HG02798 (cell line): ENCODE measurements at regions not wholly inside any gene's neighbourhood (a gene's known extent, or its start where the extent isn't known, plus 50 kb on each side); places are given as distances from the start of the nearest gene placed in this dataset.
"Not testable (repeated sequence)": the region's sequence is repeated elsewhere in the genome, so short reads cannot be mapped to it uniquely, and the experiment has no call there.

Experiments
- ATAC-seq: cut with Tn5 transposase; IDR thresholded peaks from one replicate; pipeline ENCODE4 v1.9.1; 2021; ENCODE audit warnings: mild to moderate bottlenecking; ENCODE audit not compliant: unreplicated experiment, poor library complexity

DNA sequence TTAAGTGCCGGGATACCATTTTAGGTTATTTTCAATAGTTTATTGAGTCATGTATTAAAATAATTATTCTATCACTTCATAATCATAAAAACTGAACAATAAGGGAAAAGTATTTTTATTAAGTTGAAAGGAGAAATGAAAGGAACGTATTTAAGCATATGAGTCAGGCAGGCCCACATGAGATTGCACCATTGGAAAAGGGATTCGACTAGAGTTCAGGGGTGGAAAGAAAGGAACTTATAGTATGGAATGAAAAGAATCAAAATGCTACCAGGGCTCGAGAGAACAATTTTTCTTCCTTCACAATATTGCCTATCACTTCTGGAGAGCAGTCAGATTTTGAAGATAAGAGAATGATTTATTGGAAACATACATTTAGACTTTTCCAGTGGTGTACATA lies 516.5 kb upstream of the NETO1 start:
- ATAC-seq = no peak

DNA sequence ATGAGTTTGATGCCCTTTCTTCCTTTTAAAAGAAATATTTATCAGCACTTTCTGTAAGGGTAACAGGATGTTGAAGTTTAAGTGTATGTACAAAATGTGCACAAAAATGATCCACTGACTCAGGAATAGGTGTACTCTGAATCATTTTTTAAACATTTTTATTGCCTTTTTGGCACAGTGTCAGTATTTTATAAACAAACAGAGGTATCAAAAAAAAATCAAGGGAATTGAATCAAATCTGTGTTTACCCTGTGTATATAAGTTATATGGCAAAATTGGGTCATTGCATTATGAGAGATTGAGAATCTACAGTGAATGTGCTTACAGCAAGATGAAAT lies 513.9 kb upstream of the NETO1 start:
- no peak for ATAC-seq

DNA sequence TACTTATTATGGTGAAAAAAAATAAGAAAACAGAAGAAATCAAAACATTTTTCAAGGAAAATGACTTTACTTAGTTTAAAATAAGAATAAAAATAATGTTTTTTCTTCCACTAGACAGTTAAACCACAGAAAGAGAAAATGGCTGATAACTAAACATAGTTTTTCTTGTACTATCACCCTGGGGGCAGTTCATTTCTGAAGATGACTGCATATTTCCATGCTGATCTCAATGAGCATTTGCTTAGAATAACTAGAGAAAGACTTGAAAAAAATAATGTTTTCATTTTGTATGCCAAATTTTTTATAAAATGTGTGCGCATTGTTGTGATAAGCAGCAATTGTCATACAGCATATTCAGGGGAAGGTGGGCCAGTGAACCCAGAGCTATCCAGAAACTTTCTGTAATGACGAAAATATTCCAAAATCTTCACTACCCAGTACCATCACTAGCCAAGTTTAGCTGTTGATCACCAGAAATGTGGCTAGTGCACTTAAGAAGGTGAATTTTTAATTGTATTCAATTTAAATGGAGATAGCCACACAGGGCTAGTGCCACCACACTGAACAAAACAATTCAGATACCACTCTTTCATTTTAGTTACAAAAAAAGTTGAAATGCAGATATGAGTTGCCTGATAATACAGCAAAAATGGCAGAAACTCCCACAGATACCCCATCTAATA lies 513.4 kb upstream of the NETO1 start:
- ATAC-seq = no peak

DNA sequence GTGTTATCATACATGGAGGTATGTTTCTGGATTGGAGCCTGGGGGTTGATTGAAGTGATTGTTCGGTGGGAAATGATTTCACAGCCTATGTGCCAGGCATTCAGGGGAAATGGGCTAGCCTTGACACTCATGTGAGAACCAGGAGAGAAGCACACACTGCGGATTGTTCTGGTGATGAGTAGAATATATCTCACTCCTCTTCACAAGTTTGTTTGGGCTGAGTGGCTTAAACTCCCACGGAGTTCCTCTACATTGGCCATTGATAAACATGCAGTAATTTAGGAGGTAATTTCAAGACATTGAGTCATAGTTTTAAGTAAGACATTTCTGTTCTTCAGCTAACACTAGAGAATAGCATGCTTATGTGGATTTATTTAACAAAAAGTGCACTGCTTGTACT lies 498.9 kb upstream of the NETO1 start:
- ATAC-seq = no peak

DNA sequence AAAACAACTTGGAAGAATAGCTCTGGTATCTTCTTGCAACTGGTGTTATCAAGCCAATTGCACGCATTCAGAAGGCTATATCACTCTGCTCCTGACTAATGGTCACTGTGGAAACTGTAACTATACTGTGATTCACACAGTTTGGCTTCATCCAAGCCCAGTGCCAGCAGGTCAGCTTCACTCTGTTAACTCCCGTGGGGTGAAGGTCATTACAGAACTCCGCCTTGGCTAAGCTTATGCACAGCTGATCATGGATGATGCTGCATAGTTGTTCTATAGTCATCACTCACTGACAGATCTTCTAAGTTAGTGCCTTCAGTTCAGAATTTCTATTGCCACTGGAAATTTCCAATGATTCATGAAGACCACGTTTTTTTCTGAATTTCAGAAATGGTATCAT lies 497.2 kb upstream of the NETO1 start:
- no peak for ATAC-seq

DNA sequence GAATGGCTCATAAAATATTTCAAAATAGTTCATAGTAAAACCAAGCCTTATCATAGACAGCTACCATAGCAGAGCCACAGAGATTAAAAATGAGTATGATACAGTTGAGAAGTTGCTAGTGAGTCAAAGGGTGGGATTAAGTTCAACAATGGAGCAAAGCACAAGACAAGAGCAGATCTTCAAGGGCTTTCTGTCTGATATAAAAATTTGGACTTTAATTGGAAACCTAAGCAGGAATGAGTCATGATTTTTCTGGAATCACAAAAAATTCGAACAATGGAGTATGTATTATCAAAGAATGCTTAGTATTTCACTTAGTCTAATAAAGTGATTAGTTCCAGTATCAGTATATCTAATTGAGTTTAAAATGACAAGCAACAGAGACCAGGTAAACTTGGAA lies 487.3 kb upstream of the NETO1 start:
- no peak for ATAC-seq

DNA sequence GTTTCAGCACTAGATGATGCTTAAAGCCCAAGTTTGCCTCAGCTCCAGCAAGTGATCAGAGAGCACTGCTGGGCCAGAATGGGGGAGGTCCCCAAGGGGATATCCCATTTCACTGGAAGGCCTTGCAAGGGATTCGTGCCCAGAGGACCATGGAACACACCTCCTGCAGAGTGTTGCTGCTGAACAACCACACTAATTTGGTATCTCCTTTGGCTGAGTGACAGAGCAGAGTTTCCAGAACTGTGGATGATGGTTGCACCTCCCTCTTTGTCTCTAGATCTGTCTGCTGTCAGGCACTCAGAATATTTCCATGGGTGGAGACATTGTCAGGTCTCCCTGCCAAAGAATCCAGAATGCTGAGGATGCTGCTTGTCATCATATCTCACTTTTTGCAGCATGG lies 484.8 kb upstream of the NETO1 start:
- no peak for ATAC-seq

DNA sequence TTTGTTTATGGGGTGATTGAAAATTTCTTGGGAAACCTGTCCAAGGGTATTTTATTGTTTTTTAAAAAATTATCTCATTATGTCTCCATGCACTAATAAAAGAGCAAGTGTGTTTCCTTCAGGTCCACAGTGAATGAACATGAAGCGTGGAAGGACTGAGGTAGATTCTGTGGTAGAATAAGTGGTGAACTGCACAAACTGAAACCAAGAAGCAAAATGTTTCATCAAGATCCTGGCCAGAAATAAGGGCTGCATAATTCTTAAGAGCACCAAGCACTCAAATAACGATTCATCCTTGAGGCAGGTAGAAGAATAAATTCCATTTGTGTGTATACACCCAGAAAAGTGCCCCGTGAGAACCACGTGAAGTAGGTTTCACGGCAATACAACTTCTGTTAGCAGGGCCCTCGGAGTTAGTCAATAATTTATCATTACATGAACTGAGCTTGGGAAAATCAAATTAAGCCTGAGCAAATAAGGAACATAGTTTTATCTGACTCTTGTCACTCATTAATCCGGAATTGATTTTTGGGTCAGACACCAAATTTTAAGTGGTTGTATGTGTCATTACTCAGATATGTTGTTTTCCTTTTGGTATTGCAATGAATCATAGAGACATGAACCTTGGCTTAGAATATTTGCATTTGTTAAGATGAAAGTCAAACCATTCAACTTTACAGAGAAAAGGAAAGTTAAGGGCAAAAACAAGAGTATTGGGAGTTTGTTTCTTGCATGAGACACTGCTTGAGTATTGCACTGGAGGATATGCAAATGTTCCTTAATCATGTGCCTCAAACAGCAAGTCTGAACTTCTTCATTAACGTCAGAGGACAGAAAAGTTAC lies 472.6 kb upstream of the NETO1 start:
- ATAC-seq = no peak

DNA sequence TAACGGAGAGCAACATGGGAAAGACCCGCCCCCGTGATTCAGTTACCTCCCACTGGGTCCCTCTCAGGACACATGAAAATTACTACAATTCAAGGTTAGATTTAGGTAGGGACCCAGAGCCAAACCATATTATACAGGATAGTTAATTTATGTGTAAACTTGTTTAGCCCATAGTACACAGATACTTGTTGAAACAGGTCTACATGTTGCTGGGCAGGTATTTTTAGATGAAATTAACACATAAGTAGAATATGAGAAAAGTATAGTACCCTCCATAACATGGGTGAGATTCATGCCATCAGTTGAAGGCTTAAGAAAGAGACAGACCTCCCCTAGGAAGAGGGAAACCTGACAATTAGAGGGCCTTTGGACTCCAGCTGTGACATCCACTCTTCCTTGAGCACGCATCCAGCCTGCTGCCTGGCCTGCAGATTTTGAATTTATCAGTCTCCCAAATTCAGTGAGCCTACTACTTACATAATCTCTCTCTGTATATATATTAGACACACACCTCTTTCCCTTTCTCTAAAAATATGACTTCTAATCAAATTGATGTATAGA lies 463.5 kb upstream of the NETO1 start:
- ATAC-seq = no peak

DNA sequence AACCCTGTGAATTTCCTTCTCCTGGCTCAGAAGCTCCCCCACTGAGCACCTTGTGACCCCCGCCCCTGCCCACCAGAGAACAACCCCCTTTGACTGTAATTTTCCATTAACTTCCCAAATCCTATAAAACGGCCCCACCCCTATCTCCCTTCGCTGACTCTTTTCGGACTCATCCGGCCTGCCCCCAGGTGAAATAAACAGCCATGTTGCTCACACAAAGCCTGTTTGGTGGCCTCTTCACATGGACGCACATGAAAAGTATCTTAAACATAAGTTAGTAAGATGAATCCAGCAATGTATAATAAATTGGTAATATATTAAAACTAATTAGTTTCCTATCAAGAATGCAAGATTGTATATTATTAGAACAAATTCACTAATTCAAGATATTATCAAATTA lies 462.3 kb upstream of the NETO1 start:
- not testable (repeated sequence) for ATAC-seq

DNA sequence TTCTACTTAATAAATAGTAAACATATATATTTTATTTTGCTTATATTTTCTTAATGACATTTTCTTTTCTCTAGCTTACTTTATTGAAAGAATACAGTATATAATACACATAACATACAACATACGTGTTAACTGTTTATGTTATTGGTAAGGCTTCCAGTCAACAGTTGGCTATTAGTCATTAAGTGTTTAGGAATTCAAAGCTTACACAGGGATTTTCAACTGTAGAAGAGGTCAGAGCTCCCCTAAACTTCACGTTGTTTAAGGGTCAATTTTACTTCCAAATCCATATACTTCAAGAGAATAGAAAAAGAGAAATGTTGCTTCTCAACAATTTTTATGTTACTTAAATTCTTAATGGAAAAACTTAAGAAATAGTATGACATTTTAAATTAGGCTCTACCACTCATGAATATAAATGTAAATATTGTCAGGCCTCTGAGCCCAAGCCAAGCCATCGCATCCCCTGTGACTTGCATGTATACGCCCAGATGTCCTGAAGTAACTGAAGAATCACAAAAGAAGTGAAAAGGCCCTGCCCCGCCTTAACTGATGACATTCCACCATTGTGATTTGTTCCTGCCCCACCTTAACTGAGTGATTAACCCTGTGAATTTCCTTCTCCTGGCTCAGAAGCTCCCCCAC lies 456.5 kb upstream of the NETO1 start:
- not testable (repeated sequence) for ATAC-seq

DNA sequence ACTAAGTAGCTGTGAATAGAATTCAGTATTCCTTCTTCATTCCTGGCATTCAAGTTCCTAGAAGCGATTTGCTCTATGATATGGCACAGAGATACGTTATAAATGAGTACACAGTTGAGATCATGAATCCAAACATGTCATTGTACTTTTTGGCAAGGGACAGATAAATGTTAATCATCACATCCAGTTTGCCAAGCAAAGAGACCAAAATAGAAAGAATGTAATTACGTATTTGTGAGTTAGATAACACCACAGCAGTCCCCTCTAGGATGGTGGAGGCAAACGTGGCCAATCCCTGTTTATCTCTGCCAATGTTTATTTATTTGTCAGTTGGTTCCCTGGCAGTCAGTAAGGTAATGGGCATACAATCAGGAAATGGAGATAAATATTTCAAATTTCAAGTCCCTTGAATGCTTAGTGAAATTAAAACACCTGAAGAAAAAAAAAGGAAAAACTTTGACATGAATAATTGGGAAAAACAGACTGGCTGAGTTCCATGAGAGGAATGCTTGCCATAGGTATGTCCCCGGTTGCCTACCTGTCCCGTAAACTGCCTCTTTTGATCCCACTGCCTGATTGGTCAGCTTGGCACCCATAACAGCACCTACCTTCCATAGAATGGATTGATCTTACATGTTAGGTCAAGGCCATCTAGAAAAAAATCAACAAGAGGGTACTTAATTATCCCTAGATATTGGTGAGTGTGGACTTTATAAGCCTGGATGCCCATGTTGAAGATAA lies 451.1 kb upstream of the NETO1 start:
- no peak for ATAC-seq

DNA sequence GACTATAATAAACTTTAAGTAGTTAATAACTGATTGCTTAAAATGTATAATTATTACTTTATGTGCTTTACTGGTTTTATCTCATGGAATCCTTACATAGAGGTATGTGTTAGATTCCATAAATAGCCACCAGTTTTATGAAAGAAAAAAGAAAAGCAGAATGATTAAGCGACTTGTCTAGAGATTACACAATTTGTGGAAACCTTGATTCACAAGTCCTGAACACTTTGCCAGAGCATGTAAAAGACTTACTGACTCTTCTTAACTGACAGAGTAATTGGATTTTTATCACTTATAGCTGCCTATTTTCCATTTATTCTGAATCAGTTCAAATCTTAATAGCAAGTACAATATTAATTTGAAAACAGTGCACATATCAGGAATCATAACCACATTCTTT lies 448.7 kb upstream of the NETO1 start:
- no peak for ATAC-seq

DNA sequence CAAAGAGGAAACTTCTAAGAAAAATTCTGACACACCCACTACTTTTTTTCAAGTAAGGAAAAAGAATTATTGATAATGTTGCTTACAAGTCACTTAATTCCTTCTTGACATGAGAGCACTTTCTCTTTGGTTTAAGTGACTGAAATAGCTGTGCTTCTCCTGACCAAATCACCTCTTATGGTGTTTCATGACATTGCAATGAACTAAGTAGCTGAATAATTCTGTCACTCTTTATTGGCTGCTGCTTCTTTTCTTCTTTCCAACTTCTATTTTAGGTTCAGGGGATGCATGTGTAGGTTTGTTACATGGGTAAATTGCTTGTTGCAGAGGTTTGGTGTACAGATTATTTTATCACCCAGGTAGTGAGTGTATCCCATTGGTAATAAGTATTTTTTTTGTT lies 447.6 kb upstream of the NETO1 start:
- ATAC-seq = no peak

DNA sequence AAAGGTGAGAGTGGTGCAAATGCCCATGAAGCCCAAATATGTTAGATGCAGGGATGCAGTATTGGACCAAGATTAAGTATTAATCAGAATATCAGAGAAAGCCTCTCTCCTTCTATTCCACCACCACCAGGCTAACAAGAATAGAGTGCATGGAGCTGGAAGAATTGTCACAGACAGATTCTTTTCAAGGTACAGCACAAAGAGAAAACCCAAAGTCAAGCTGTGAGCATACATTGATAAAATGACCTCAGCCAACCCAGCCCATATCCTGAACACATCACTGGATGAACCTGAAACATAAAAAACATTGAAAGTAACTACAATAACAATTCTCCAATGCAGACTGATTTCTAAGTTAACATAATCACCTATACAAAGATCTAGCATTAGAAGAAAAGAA lies 445.7 kb upstream of the NETO1 start:
- ATAC-seq = no peak

DNA sequence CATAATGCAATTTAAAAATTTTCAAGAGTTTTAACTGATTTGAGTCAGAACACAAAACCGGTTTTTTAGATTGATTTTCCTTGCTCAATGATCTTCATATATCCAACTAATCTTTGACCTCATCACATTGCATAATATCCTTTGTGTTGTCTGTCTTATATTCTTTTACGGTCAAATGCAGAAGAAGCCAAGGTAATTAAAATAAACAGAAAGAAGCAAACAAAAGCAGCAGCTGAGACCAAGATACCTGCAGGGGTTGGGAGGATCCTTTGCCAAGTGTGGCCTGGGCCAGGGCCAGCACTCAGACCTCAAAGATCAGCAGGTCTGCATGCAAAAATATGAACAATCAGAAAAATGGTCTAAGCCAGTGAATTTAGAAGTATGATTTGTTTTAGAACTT lies 428.9 kb upstream of the NETO1 start:
- ATAC-seq = no peak

DNA sequence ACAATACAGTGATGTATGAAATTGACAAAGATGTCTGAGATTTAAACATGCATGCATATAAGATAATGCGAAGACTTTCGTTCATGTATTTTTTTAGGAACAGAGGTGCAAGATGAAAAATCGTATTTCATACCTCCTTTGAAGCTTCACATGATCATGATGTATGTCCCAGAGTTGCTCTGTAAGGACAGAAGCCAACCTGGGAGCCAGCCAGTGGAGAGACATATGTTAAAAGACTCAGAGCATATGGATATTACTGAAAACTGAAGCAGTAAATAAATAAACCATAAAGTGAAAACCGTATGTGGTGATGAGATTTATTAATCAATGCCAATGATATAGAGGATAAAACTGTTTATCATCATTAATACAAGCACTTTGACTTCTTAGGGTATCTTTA lies 424.4 kb upstream of the NETO1 start:
- no peak for ATAC-seq

DNA sequence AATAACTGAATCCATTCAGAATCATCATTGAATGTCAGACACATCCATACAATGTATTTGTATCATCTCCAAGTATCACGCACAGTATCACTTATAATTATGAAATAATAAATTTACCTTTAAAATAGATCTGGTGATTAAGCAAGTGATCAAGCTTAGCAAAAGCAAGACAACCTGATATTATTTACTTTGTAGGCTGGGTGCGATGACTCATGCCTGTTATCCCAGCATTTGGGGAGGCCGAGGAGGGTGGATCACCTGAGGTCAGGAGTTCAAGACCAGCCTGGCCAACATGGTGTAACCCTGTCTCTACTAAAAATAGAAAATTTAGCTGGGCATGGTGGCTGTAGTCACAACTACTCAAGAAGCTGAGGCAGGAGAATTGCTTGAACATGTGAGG lies 421.0 kb upstream of the NETO1 start:
- no peak for ATAC-seq

DNA sequence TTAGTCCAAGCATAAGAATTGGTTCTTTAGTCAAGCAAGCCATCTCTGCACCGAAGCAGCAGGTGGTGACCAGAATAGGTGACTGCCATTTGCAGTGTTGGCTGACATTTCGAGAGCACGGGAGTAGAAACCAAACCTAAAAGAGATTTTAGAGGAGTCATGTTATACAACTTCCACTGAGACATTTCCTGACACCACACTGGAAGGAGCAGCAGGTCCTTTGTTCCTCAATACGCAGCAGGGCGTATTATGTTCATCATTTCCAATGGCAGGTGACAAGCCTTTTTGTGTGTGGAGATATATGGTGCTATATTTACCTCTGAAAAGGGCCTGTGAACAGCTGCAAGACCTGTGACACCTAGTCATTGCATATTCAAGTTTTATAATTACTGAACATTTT lies 418.8 kb upstream of the NETO1 start:
- ATAC-seq = no peak

DNA sequence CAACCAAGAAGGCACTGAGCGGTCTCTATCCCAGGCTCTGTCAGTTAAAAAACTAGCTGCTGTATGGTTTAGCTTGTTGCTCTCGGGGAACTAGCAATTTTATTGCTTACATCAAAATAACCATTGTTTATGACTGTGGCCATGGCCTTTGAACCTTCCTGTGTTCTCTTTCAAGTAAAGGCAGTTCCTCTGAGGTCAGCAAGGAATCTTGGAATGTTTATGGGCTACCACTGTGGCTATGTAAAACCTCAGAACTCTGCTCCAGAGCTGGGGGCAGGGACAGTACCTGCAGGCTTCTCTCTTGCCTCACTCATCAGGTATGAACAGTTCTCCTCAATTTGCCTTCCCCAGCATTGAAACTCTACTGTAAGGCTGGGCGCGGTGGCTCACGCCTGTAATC lies 416.0 kb upstream of the NETO1 start:
- no peak for ATAC-seq

DNA sequence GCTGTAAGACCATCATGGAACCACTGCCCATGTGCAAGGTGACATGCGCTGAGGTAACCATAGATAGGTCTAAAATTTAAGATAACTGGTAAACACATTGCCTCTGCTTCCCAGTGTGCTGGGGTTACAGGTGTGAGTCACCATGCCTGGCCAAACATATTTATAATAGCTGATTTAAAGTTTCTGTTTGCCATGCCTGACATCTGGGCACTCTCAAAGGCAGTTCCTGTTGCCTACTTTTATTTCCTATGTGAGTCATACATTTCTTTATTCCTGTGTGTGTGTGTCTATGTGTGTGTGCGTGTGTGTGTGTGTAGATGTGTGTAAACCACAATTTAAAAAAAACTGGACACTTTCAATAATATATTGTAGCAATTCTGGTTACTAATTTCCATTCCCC lies 415.2 kb upstream of the NETO1 start:
- ATAC-seq = no peak
